GM12878 (cell line): ENCODE measurements at regions not wholly inside any gene's neighbourhood (a gene's known extent, or its start where the extent isn't known, plus 50 kb on each side); places are given as distances from the start of the nearest gene placed in this dataset.

ENCODE experiments used
- ATAC-seq: fragments of 200-7000 bp; cut with Tn5 transposase; 3 replicates; pipeline ENCODE4 v1.9.1; 2020; ENCODE audit warnings: mild to moderate bottlenecking, moderate library complexity
- BruUV-seq: library from RNA; stranded (reverse); fragments of 400-500 nt; replicated peaks from 2 replicates; lab custom pipeline; 2021; lab: Mats Ljungman, UMichigan
- CTCF ChIA-PET: fragments of 300-600 bp; sonication (Branson Sonifier 250); formaldehyde crosslinking; extraction: SDS; loops from one replicate; lab custom pipeline; 2021; ENCODE audit warnings: inconsistent platforms; lab: Yijun Ruan, JAX
- POLR2A ChIA-PET: fragments of 350-600 bp; formaldehyde crosslinking; extraction: SDS; loops from one replicate; lab custom pipeline; 2021; ENCODE audit warnings: inconsistent platforms; lab: Charles Lee
- RAD21 ChIA-PET: fragments of 300-600 bp; sonication (Branson Sonifier 250); formaldehyde crosslinking; loops from one replicate; lab custom pipeline; 2023; ENCODE audit warnings: antibody characterized with exemption; ENCODE audit not compliant: unreplicated experiment; lab: Charles Lee
- SMC1A ChIA-PET: fragments of 300-600 bp; sonication (Branson Sonifier 250); formaldehyde crosslinking; loops from one replicate; lab custom pipeline; 2023; ENCODE audit not compliant: unreplicated experiment, uncharacterized antibody; lab: Charles Lee
- DNase-seq: peaks from one replicate; pipeline ENCODE4 v3.0.0-alpha.2; 2011; ENCODE audit warnings: low read depth, low spot score
- FAIRE-seq: peaks from 3 replicates; lab custom pipeline; 2011; peaks lifted over from hg19 to GRCh38; lab: Jason Lieb, UNC
- H2AFZ ChIP-seq: 2 replicates; pipeline ENCODE4 v1.6.0; 2011; ENCODE audit warnings: low read depth, low read length, control low read depth; ENCODE audit not compliant: control insufficient read depth
- H3K27ac ChIP-seq: 2 replicates; pipeline ENCODE4 v1.5.1; 2011; ENCODE audit warnings: control low read depth; ENCODE audit not compliant: control insufficient read depth, insufficient read depth
- H3K27me3 ChIP-seq, 2 experiments: replicated peaks in 1 of 2; 2 replicates each; pipeline versions ENCODE4 v1.6.0 to v1.6.1; 2011; ENCODE audit warnings: low read length in 1 of 2; ENCODE audit not compliant: control insufficient read depth in 2 of 2, insufficient read depth in 2 of 2
- H3K36me3 ChIP-seq, 2 experiments: 2 replicates each; pipeline ENCODE4 v1.5.1; 2011; ENCODE audit warnings: low read length in 1 of 2; ENCODE audit not compliant: control insufficient read depth in 2 of 2, insufficient read depth in 2 of 2
- H3K4me1 ChIP-seq: 2 replicates; pipeline ENCODE4 v1.6.1; 2011; ENCODE audit warnings: mild to moderate bottlenecking, low read length, moderate library complexity, mixed read lengths; ENCODE audit not compliant: control insufficient read depth, insufficient read depth
- H3K4me2 ChIP-seq: 2 replicates; pipeline ENCODE4 v1.6.0; 2011; ENCODE audit warnings: control low read depth; ENCODE audit not compliant: control insufficient read depth, insufficient read depth
- H3K4me3 ChIP-seq: fragments of 200-600 bp; sonication (generic); 2 replicates; pipeline ENCODE4 v1.5.1; 2016
- H3K79me2 ChIP-seq: 2 replicates; pipeline ENCODE4 v1.6.0; 2011; ENCODE audit warnings: low read length; ENCODE audit not compliant: control insufficient read depth, insufficient read depth
- H3K9ac ChIP-seq: 2 replicates; pipeline ENCODE4 v1.8.0; 2011; ENCODE audit warnings: low read length, control low read depth, mixed read lengths; ENCODE audit not compliant: control insufficient read depth, insufficient read depth
- H3K9me3 ChIP-seq: replicated peaks from 3 replicates; pipeline ENCODE4 v1.5.1; 2011; ENCODE audit warnings: mild to moderate bottlenecking, low read length; ENCODE audit not compliant: control insufficient read depth, insufficient read depth
- H4K20me1 ChIP-seq: 2 replicates; pipeline ENCODE4 v1.6.0; 2011; ENCODE audit not compliant: control insufficient read depth, insufficient read depth
- CBFB ChIP-seq: IDR thresholded peaks from 2 replicates; pipeline ENCODE4 v1.6.1; 2016; ENCODE audit warnings: antibody characterized with exemption, low read depth
- EGR1 ChIP-seq, 2 experiments: IDR thresholded peaks; 1 replicate in 1 of 2; 2 replicates in 1 of 2; pipeline ENCODE4 v1.6.1; 2011 to 2012; ENCODE audit warnings: low read depth in 2 of 2, low read length in 2 of 2, borderline replicate concordance in 1 of 2, mild to moderate bottlenecking in 1 of 2, moderate library complexity in 1 of 2
- FOXK2 ChIP-seq: fragments of 450-650 bp; IDR thresholded peaks from 2 replicates; pipeline ENCODE4 v1.6.1; 2017; ENCODE audit warnings: mild to moderate bottlenecking, moderate library complexity
- GABPA ChIP-seq: IDR thresholded peaks from 2 replicates; pipeline ENCODE4 v1.6.1; 2014; ENCODE audit warnings: antibody characterized with exemption, low read depth, mild to moderate bottlenecking, inconsistent platforms
- MTA2 ChIP-seq: fragments of 450-650 bp; IDR thresholded peaks from 2 replicates; pipeline ENCODE4 v1.6.1; 2016; ENCODE audit warnings: low read depth, mild to moderate bottlenecking, moderate library complexity
- TARDBP ChIP-seq: IDR thresholded peaks from 2 replicates; pipeline ENCODE4 v1.6.1; 2016; ENCODE audit warnings: borderline replicate concordance
- WGBS: methylation state at CpG from one replicate; pipeline ENCODE4 v1.1.6; 2016; ENCODE audit warnings: low lambda C conversion rate; ENCODE audit not compliant: insufficient replicate concordance, insufficient coverage; ENCODE audit errors: missing lambda C conversion rate; 5-methylcytosine and 5-hydroxymethylcytosine counted together
- in situ Hi-C: fragments of 300-500 bp; cut with MboI; formaldehyde crosslinking; loops from 9 replicates; pipeline ENCODE4 v1.14.3; 2018; ENCODE audit warnings: mixed read lengths
- intact Hi-C: fragments of 100-400 bp; cut with micrococcal nuclease; formaldehyde crosslinking; loops from one replicate; pipeline ENCODE4 v1.14.2; 2022; ENCODE audit not compliant: unreplicated experiment
- TF ChIP-seq, protein P1 (sequence below): IDR thresholded peaks from 2 replicates; pipeline ENCODE4 v1.6.1; 2012; ENCODE audit warnings: low read length, inconsistent platforms
- TF ChIP-seq, protein P2 (sequence below): fragments of 450-650 bp; formaldehyde crosslinking; IDR thresholded peaks from 2 replicates; pipeline ENCODE4 v1.4.0; 2022; ENCODE audit warnings: mild to moderate bottlenecking, moderate library complexity

DNA sequence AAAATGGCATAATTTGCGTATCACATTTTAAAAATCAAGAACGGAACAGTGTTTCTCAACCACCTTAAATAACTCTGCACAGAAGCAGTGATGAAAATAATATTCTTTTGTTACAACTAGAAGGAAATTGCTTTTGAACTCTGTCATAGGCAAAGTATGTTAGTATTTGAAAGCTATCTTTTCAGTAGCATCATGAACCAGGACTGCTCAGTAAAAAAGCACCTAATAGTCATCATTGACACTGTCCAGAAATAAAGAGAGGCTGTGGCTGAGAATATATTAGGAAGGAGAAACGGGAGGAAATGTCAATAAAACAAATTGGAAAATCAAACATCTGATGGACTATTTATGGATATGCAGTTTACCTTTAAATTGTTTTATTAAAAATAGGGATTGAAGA, 237.2 kb upstream of the AKR1E2 start:
- Histone ChIP-seq H3K4me2 (no peak overlapping the region), H3K4me3 (no peak overlapping the region), H3K27ac (no peak overlapping the region), H3K36me3 (no peaks in the 10 kb centered on the region), H3K9me3 (no peaks in the 10 kb centered on the region), H4K20me1 (no peaks in the 10 kb centered on the region), H3K27me3 (no peaks in the 10 kb centered on the region; a peak in 1 of 4 replicates), H3K9ac (no peak overlapping the region), H3K4me1 (no peaks in the 10 kb centered on the region), H3K79me2 (no peaks in the 10 kb centered on the region), H2AFZ (no peak overlapping the region)
- CTCF ChIA-PET: no interaction called here
- BruUV-seq: no TSS peak
- intact Hi-C loops: no loop called here
- SMC1A ChIA-PET: no interaction called here
- RAD21 ChIA-PET: no interaction called here
- no peak for DNase-seq
- in situ Hi-C loops: no loop called here
- FAIRE-seq: no peak
- WGBS: 24% methylated on average over 3 of the region's 3 CpGs
- POLR2A ChIA-PET: no interaction called here
- TF ChIP-seq EGR1 (IDR thresholded peaks at IDR 0.05; ENCODE audit: borderline replicate concordance in 1 of 2, low read depth in 2 of 2, low read length in 2 of 2) (no peak), FOXK2 (no peak), TARDBP (no peak), GABPA (no peak), MTA2 (no peak), CBFB (no peak)
- TF ChIP-seq, protein P1, sequence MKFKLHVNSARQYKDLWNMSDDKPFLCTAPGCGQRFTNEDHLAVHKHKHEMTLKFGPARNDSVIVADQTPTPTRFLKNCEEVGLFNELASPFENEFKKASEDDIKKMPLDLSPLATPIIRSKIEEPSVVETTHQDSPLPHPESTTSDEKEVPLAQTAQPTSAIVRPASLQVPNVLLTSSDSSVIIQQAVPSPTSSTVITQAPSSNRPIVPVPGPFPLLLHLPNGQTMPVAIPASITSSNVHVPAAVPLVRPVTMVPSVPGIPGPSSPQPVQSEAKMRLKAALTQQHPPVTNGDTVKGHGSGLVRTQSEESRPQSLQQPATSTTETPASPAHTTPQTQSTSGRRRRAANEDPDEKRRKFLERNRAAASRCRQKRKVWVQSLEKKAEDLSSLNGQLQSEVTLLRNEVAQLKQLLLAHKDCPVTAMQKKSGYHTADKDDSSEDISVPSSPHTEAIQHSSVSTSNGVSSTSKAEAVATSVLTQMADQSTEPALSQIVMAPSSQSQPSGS: no peak
- TF ChIP-seq, protein P2, sequence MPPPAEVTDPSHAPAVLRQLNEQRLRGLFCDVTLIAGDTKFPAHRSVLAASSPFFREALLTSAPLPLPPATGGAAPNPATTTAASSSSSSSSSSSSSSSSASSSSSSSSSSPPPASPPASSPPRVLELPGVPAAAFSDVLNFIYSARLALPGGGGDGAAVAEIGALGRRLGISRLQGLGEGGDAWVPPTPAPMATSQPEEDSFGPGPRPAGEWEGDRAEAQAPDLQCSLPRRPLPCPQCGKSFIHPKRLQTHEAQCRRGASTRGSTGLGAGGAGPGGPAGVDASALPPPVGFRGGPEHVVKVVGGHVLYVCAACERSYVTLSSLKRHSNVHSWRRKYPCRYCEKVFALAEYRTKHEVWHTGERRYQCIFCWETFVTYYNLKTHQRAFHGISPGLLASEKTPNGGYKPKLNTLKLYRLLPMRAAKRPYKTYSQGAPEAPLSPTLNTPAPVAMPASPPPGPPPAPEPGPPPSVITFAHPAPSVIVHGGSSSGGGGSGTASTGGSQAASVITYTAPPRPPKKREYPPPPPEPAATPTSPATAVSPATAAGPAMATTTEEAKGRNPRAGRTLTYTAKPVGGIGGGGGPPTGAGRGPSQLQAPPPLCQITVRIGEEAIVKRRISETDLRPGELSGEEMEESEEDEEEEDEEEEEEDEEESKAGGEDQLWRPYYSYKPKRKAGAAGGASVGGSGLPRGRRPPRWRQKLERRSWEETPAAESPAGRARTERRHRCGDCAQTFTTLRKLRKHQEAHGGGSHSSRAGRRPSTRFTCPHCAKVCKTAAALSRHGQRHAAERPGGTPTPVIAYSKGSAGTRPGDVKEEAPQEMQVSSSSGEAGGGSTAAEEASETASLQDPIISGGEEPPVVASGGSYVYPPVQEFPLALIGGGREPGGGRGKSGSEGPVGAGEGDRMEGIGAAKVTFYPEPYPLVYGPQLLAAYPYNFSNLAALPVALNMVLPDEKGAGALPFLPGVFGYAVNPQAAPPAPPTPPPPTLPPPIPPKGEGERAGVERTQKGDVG (CRISPR knock-in tag): no peak
- no peak for ATAC-seq
